ENCODE measurements at regions not wholly inside any gene's neighbourhood (a gene's known extent, or its start where the extent isn't known, plus 50 kb on each side); places are given as distances from the start of the nearest gene placed in this dataset.

DNA sequence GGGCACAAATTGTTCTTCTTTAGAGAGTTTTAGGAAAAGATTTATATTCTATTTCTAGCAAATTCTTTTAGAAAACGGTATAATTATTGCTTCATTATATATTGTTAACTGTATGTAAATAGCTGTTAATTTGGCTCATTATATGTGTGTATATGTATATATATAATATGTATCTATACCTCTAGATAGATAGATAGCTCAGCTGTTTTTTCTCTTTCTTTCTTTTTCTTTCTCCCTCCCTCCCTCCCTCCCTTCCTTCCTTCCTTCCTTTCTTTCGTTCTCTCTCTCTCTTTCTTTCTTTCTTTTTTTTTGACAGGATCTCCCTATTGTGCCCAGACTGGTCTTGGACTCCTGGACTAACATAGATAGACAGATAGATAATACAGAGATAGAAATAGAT is 1538.8 kb downstream of the PCDH7 start:
- Histone ChIP-seq H3K27ac (no peak overlapping the region), H3K4me3 (no peak overlapping the region)
- DNase-seq (ENCODE audit: low spot score): no peak
- TF ChIP-seq, protein P1, sequence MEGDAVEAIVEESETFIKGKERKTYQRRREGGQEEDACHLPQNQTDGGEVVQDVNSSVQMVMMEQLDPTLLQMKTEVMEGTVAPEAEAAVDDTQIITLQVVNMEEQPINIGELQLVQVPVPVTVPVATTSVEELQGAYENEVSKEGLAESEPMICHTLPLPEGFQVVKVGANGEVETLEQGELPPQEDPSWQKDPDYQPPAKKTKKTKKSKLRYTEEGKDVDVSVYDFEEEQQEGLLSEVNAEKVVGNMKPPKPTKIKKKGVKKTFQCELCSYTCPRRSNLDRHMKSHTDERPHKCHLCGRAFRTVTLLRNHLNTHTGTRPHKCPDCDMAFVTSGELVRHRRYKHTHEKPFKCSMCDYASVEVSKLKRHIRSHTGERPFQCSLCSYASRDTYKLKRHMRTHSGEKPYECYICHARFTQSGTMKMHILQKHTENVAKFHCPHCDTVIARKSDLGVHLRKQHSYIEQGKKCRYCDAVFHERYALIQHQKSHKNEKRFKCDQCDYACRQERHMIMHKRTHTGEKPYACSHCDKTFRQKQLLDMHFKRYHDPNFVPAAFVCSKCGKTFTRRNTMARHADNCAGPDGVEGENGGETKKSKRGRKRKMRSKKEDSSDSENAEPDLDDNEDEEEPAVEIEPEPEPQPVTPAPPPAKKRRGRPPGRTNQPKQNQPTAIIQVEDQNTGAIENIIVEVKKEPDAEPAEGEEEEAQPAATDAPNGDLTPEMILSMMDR (IDR thresholded peaks at IDR 0.05): no peak

DNA sequence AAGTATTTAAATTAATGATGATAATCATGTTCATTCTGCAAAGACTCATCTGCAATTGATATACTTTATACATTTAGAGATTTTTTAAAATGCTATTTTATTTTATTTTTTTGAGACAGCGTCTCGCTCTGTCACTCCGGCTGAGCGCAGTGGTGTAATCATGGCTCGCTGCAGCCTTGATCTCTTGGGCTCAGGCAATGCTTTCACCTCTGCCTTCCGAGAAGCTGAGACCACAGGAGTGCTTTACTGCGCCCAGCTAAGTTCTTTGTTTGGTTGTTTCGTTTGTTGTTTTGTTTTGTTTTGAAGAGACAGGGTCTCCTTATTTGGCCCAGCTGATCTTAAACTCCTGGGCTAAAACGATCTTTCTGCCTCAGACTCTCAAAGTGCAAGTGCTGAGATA is 1541.0 kb downstream of the PCDH7 start:
- TF ChIP-seq, protein P1 (IDR thresholded peaks at IDR 0.05): no peak

DNA sequence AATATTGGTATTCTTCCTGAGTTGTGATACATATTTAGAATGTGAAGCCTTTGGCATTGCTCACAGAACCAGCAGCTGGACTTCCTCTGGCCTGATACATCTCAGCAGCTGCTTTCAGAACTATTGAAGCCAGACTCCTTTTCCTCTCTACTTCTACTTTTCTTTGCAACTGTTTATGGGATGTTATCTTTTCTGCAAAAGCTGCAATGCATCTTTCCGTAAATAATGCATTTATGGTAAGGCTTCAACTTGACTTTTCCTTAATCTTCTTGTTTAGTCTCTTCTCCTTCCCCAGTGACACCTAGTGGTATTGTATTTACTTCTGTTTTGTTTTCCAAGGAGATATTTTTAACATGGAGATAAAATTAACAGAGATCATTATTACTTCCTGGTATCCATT is 1548.7 kb downstream of the PCDH7 start:
- TF ChIP-seq, protein P1 (IDR thresholded peaks at IDR 0.05): no peak
- DNase-seq (ENCODE audit: low spot score): no peak
- Histone ChIP-seq H3K4me3 (no peak overlapping the region), H3K27ac (no peak overlapping the region)

More for the DNA sequence above, 1541.0 kb downstream of the PCDH7 start:
- DNase-seq (ENCODE audit: low spot score): no peak
- no peak overlapping the region for H3K4me3 ChIP-seq
- H3K27ac ChIP-seq: no peak overlapping the region

DNA sequence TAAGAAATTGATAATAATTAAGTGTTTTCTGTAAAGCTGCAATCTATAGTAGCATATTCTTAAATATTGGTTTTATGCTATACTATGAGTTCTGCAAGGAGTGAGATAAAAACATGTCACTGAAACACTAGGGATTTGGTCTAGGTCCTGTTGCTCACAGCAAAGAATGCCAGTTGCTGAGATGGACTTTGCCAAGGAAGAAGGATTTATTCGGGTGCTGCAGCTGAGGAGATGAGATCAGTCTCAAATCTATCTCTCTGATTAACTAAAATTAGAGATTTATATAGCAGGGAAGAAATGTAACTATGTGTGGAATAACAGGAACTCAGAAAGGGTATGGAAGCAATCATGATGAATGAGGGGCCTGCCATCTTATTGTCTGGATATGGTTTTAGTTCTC is 1569.9 kb downstream of the PCDH7 start:
- H3K27ac ChIP-seq: no peak overlapping the region
- TF ChIP-seq, protein P1 (IDR thresholded peaks at IDR 0.05): no peak
- H3K4me3 ChIP-seq: no peak overlapping the region
- no peak for DNase-seq (ENCODE audit: low spot score)

DNA sequence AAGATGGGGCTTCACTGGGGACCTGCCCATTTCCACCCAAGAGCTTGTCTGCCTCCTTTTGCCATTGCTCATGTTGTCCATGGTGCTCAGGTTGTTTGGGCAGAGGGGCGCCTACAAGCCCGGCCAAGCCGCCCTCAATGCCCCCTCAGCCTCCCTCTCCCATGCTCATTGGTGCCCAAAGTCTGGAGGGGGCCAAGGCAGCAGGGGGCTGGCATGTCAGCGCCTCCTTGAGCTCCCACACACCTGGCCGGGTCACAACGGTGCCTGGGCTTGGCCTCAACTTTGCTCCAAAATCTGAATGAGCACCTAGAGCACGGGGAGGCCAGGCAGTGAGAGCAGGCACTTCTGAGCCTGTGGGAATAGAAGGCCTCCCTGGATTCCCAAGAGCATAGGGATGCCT is 1598.8 kb downstream of the PCDH7 start:
- DNase-seq (ENCODE audit: low spot score): no peak
- H3K4me3 ChIP-seq: no peak overlapping the region
- no peak overlapping the region for H3K27ac ChIP-seq
- TF ChIP-seq, protein P1 (IDR thresholded peaks at IDR 0.05): no peak

DNA sequence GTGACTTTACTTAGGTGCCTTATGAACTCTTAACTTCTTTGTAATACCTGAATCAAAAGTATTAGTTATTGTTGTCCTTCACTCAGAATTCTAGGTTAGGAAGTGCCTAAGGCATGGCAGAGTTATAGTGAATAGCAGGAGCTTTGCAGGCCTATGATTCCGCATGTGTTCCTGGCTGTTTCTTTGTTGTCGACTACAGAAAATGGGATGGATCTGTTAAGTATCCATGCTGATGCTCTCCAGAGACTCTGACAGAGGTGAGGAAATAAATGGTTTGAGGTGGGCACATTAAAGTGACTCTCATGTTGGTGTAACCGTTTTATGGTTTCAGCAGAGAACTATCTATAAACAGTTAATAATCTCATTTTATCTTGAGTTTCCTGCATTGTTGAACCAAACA is 1601.3 kb downstream of the PCDH7 start:
- TF ChIP-seq, protein P1 (IDR thresholded peaks at IDR 0.05): no peak
- Histone ChIP-seq H3K4me3 (no peak overlapping the region), H3K27ac (no peak overlapping the region)
- no peak for DNase-seq (ENCODE audit: low spot score)

DNA sequence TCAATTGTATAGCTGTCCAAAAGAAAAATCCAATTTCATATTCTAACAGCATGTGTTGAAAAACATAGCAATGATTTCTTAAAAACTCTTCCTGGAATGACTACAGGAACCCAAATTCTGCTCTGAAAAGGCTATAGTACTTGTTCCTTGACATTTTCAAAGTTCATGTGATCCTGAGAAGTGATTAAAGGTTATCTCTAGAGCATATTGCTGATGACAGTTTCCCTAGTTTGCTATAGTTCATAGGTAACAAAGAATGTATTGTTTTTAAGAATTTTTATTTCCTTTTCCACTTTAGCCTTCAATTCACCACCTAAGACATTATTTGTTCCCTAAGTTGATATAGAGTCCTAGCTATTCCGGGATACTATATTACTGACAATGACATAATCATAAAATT is 1614.6 kb downstream of the PCDH7 start:
- Histone ChIP-seq H3K4me3 (no peak overlapping the region), H3K27ac (no peak overlapping the region)
- no peak for DNase-seq (ENCODE audit: low spot score)
- TF ChIP-seq, protein P1 (IDR thresholded peaks at IDR 0.05): no peak
